Ascending aorta (tissue), 2 donors: ENCODE measurements at regions not wholly inside any gene's neighbourhood (a gene's known extent, or its start where the extent isn't known, plus 50 kb on each side); places are given as distances from the start of the nearest gene placed in this dataset.

Experiments
- DNase-seq, 2 donors: peaks; one replicate each; pipeline ENCODE4 v3.0.0-alpha.2; 2019; ENCODE audit warnings: low spot score in 2 of 2
- H3K27ac ChIP-seq, 2 donors: fragments of 200-600 bp; sonication (generic); one replicate each; pipeline ENCODE4 v1.5.1; 2016 to 2017; ENCODE audit warnings: mild to moderate bottlenecking in 1 of 2
- H3K27me3 ChIP-seq: fragments of 200-600 bp; sonication (generic); one replicate; pipeline ENCODE4 v1.5.1; 2017
- H3K36me3 ChIP-seq, 2 donors: fragments of 200-600 bp; sonication (generic); one replicate each; pipeline ENCODE4 v1.5.1; 2016
- H3K4me1 ChIP-seq, 2 donors: fragments of 200-600 bp; sonication (generic); one replicate each; pipeline ENCODE4 v1.5.1; 2016 to 2017; ENCODE audit warnings: mild to moderate bottlenecking in 1 of 2
- H3K4me3 ChIP-seq, 2 donors: fragments of 200-600 bp; sonication (generic); one replicate each; pipeline ENCODE4 v1.5.1; 2016 to 2017; ENCODE audit warnings: mild to moderate bottlenecking in 1 of 2
- H3K9me3 ChIP-seq, 2 donors: fragments of 200-600 bp; sonication (generic); one replicate each; pipeline ENCODE4 v1.5.1; 2016
- CTCF ChIP-seq, 3 experiments: fragments of 200-600 bp in 2 of 3; fragments of 450-650 bp in 1 of 3; sonication (generic) in 2 of 3; IDR thresholded peaks; one replicate each; pipeline ENCODE4 v1.5.1; 2016 to 2019; ENCODE audit warnings: antibody characterized with exemption in 3 of 3, mild to moderate bottlenecking in 1 of 3, moderate library complexity in 1 of 3
- intact Hi-C: fragments of 100-400 bp; cut with DNase I; formaldehyde crosslinking; loops from one replicate; pipeline ENCODE4 v1.15.1; 2023

DNA sequence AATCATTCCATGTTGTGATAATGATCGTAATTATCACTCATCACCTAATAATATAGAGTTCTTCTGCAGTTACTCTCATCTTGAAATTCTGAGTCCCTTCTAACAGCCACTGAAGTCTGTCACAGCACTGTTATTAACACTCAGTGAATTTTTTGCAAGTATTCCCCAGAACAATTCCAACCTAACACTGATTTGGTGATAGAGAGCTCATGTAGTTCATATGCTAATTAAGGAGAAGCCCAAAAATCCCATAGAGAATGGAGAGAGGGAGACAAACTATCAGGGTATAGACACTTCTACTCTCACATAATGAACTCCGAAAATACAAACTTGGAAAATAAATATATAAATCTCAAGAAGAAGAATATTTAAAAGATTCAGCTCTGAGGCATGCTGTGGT, 1253.4 kb upstream of the NXPH2 start:
- intact Hi-C loops, result no loop called here
- H3K27ac ChIP-seq, result no peak overlapping the region
- no peak for TF ChIP-seq CTCF (IDR thresholded peaks at IDR 0.05)
- no peaks in the 10 kb centered on the region for H3K4me1 ChIP-seq
- no peaks in the 10 kb centered on the region for H3K27me3 ChIP-seq
- H3K36me3 ChIP-seq, result no peaks in the 10 kb centered on the region
- DNase-seq, result no peak
- H3K4me3 ChIP-seq, result no peak overlapping the region
- H3K9me3 ChIP-seq, result no peaks in the 10 kb centered on the region

GRCh38 chr2:140027966-140028365, 1247.8 kb upstream of the NXPH2 start:
- intact Hi-C loops, result no loop called here
- H3K9me3 ChIP-seq, result no peaks in the 10 kb centered on the region
- H3K4me1 ChIP-seq, result no peaks in the 10 kb centered on the region
- H3K4me3 ChIP-seq, result no peak overlapping the region
- H3K36me3 ChIP-seq, result no peaks in the 10 kb centered on the region
- no peak overlapping the region for H3K27ac ChIP-seq
- no peak for TF ChIP-seq CTCF (IDR thresholded peaks at IDR 0.05)
- H3K27me3 ChIP-seq, result no peaks in the 10 kb centered on the region
- no peak for DNase-seq

DNA sequence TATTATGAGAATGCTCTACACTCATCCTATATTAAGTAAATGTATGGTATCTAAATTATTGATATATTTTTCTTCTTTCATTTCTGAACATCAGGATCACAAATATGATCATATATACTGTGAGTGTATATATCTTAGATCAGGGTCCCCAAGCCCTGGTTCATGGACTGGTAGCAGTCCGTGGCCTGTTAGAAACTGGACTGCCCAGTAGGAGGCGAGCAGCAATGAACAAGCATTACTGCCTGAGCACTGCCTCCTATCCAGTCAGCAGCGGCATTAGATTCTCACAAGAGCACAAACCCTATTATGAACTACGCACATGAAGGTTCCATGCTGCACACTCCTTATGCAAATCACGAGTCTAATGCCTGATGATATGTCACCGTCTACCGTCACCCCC, 1247.1 kb upstream of the NXPH2 start:
- Histone ChIP-seq H3K27ac (no peak overlapping the region), H3K27me3 (no peaks in the 10 kb centered on the region), H3K9me3 (no peaks in the 10 kb centered on the region), H3K4me3 (no peak overlapping the region), H3K36me3 (no peaks in the 10 kb centered on the region), H3K4me1 (no peaks in the 10 kb centered on the region)
- TF ChIP-seq CTCF (IDR thresholded peaks at IDR 0.05), result no peak
- DNase-seq, result no peak
- intact Hi-C loops, result no loop called here

DNA sequence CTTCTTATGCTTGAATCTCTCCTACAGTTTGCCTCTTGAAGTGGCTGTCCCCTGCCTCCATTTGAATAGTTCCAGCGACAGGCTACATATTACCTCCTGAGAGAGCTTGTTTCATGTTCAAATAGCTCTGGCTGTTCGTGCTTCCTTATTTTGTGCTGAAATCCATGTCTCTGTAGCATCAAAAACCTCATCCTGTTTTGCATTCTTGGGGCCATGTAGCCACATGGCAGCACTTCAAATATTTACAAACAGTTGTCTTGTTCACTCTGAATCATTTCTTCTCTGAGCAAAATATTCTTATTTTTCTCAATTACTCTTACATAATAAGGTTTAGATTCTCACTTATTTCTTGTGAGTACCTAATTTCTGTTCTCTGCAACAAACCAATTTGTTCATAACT, 1243.1 kb upstream of the NXPH2 start:
- Histone ChIP-seq H3K27me3 (no peaks in the 10 kb centered on the region), H3K4me3 (no peak overlapping the region), H3K4me1 (no peaks in the 10 kb centered on the region), H3K36me3 (no peaks in the 10 kb centered on the region), H3K9me3 (no peaks in the 10 kb centered on the region), H3K27ac (no peak overlapping the region)
- intact Hi-C loops, result no loop called here
- no peak for DNase-seq
- no peak for TF ChIP-seq CTCF (IDR thresholded peaks at IDR 0.05)

DNA sequence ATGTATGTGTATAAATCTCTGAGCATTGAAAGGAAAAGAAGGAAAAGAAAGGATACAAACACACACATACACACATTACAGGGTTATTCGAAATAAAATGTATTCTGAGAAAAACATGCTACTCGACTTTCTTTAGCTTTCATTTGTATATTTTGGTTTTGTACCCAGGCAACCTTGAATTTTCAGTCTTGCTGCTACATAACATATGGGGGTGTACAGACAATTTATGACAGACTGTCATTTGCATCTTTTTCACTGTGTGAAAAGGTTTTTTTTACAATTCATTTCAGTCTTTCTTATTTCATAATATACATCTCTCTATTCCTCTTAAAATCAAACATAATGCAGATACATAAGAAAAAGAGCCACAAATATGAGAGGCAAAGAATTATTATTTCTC, 1238.4 kb upstream of the NXPH2 start:
- Histone ChIP-seq H3K4me3 (no peak overlapping the region), H3K4me1 (no peaks in the 10 kb centered on the region), H3K36me3 (no peaks in the 10 kb centered on the region), H3K9me3 (no peaks in the 10 kb centered on the region), H3K27ac (no peak overlapping the region), H3K27me3 (no peaks in the 10 kb centered on the region)
- DNase-seq, result no peak
- no peak for TF ChIP-seq CTCF (IDR thresholded peaks at IDR 0.05)
- intact Hi-C loops, result no loop called here

DNA sequence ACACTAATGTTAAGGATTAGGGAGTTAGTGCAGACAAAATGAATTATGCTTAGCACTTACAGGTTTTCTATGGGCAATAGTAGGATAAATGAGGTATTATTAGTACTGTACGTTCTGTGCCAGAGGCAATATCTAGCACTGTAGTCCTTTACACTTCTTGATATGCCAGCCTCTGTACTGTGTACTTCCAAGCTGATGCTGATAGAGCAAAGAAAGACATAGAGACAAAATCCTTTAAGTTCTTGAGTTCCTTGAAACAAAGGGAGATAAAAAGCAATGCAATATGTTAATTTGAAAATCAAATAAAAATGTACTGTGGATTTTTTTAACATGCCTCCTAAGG, 1234.0 kb upstream of the NXPH2 start:
- Histone ChIP-seq H3K9me3 (no peaks in the 10 kb centered on the region), H3K36me3 (no peaks in the 10 kb centered on the region), H3K4me1 (no peaks in the 10 kb centered on the region), H3K27ac (no peak overlapping the region), H3K4me3 (no peak overlapping the region), H3K27me3 (no peaks in the 10 kb centered on the region)
- no peak for DNase-seq
- TF ChIP-seq CTCF (IDR thresholded peaks at IDR 0.05), result no peak
- intact Hi-C loops, result no loop called here
